Spleen (tissue), 7 donors: ENCODE measurements at regions not wholly inside any gene's neighbourhood (a gene's known extent, or its start where the extent isn't known, plus 50 kb on each side); places are given as distances from the start of the nearest gene placed in this dataset.

ENCODE experiments used
- POLR2AphosphoS5 ChIP-seq, 3 donors: sonication (generic); formaldehyde crosslinking; IDR thresholded peaks; one replicate each; pipeline ENCODE4 v1.5.1; 2017; ENCODE audit warnings: antibody characterized with exemption in 3 of 3
- TF ChIP-seq, protein P1 (sequence below), 11 experiments: fragments of 200-600 bp in 7 of 11; fragments of 450-650 bp in 4 of 11; sonication (generic) in 4 of 11; IDR thresholded peaks in 8 of 11; conservative IDR thresholded peaks in 3 of 11; 1 replicate in 7 of 11; 2 replicates in 4 of 11; pipeline versions ENCODE4 v1.4.0 to v1.8.0; 2016 to 2021; ENCODE audit warnings: antibody characterized with exemption in 11 of 11, inconsistent platforms in 4 of 11, mild to moderate bottlenecking in 1 of 11
- donor health status: DM: no; HTN: no; CAD: no; lungs with moderate emphysema.
- donor health status: DM: no; HTN: no; CAD: no.
- donor health status: DM: no; HTN: no; CAD: no.

GRCh38 chr10:129021594-129022304, 445.3 kb upstream of the MGMT start:
- TF ChIP-seq, protein P1, sequence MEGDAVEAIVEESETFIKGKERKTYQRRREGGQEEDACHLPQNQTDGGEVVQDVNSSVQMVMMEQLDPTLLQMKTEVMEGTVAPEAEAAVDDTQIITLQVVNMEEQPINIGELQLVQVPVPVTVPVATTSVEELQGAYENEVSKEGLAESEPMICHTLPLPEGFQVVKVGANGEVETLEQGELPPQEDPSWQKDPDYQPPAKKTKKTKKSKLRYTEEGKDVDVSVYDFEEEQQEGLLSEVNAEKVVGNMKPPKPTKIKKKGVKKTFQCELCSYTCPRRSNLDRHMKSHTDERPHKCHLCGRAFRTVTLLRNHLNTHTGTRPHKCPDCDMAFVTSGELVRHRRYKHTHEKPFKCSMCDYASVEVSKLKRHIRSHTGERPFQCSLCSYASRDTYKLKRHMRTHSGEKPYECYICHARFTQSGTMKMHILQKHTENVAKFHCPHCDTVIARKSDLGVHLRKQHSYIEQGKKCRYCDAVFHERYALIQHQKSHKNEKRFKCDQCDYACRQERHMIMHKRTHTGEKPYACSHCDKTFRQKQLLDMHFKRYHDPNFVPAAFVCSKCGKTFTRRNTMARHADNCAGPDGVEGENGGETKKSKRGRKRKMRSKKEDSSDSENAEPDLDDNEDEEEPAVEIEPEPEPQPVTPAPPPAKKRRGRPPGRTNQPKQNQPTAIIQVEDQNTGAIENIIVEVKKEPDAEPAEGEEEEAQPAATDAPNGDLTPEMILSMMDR (IDR thresholded peaks at IDR 0.05 in 8 of 11, conservative IDR thresholded peaks at IDR 0.05 in 3 of 11) = no peak
- no peak for TF ChIP-seq POLR2AphosphoS5 (IDR thresholded peaks at IDR 0.05)
